ENCODE measurements at regions not wholly inside any gene's neighbourhood (a gene's known extent, or its start where the extent isn't known, plus 50 kb on each side); places are given as distances from the start of the nearest gene placed in this dataset.

DNA sequence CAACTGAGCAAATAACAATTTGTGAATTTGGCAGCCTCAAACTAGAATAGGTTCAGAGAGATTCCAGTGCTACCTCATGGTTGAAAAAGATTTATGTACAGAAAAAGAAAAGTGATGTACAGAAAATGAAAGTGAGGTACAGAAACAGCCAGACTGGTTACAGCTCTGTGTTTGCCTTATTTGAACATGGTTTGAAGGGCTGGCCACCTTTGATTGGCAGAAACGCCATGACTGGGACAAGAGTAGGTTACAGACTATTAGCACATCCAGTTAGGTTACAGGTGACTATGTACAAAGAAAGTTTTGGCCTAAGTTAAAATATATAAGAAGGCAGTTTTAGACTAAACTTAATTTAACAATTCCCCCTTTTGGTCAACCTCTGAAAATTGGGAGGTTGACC lies 309.4 kb downstream of the BTG1 start:
- no peak for DNase-seq

DNA sequence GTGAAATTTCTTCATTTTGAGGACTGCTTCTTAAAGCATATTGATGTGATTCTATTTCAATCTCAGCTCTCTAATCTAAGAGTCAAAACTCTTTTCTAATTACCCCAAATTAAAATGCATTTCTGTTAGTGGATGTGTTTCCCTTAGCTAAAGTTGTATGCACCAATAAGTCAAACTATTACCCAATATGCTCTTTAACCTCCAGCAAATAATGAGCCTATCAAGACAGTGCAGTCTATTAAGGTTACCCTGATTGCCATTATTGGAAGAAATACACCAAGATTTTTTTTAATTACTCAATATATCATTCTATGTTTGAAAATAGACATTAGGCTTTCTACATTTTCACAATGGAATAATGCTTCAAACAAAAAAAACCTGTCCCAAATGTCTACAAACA lies 310.0 kb downstream of the BTG1 start:
- no peak for DNase-seq

DNA sequence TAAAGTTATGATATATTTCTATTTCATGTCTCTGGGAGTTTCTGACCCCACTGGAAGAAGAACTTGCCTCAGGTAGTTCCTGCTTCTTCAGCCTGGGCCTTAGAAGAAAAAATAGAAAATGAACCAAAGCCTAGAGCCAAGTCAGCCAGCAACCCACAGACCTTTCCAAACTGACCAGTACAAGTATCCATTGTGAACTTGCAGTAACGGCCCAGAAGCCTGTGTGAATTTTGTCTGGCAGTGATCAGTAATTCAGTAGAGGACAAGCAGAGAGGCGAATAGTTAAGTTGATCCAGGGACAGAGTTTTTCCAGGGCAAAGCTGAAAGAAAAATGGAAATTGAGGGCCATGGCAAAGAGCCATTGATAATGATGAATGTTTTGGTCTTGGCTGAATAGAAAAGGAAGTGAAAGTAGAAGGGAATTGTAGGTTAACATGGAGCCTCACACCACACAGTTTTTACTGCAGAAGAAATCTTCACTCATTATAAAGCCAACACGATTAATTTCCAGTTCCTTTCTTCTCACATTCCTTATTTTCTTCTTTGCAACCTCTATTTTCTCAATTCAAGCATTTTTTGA lies 311.8 kb downstream of the BTG1 start:
- DNase-seq, result no peak

DNA sequence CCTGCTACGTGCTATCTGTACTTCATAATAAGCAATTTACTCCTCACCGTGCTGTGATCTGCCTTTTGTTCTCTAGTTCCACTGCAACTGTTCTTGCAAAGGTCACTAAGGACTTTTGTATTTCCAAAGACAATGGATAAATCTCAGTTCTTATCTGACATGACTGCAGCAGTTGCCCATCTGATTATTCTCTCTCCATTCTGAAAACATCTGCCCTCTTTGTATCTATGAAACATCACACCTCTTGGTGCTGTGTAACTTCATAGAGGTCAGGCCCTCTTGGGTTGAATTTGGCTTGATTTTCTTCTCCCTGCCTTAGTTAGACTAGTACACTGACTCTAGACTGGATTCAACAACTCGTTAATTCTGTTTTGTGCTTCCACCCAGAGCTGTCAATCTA lies 319.6 kb downstream of the BTG1 start:
- DNase-seq, result no peak

DNA sequence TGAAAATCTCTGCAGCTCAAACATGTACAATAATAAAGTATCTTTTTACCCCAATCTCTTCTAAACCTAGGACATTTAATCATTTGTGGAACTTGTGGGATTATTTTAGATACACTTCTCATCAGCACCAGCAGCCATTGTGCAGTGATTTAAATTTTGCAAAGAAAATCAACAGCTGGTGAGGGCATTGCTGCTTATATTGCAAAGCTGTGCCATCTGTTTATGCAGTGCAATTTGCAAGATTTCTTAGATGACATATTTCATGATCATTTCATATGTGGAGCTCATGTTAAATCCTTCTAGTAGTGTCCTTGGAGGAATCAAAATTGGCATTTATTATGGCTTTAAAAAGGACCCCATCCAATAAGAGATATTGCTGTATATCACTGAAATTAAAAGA lies 320.7 kb downstream of the BTG1 start:
- DNase-seq, result no peak

DNA sequence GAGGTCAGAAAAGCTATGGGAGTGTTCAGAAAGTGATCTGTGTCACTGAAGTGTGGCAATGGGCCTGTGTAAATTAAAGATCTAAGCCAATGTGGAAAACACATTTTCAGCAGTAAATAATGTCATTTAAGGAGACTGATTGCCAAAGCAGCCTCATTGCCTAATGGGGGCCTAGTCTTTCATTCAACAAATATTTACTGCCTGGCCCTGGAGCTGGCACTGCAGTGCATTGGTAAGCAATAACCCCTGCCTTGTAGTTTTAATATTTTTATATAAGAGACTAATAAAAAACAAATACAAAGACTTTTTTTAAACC lies 326.6 kb downstream of the BTG1 start:
- no peak for DNase-seq

DNA sequence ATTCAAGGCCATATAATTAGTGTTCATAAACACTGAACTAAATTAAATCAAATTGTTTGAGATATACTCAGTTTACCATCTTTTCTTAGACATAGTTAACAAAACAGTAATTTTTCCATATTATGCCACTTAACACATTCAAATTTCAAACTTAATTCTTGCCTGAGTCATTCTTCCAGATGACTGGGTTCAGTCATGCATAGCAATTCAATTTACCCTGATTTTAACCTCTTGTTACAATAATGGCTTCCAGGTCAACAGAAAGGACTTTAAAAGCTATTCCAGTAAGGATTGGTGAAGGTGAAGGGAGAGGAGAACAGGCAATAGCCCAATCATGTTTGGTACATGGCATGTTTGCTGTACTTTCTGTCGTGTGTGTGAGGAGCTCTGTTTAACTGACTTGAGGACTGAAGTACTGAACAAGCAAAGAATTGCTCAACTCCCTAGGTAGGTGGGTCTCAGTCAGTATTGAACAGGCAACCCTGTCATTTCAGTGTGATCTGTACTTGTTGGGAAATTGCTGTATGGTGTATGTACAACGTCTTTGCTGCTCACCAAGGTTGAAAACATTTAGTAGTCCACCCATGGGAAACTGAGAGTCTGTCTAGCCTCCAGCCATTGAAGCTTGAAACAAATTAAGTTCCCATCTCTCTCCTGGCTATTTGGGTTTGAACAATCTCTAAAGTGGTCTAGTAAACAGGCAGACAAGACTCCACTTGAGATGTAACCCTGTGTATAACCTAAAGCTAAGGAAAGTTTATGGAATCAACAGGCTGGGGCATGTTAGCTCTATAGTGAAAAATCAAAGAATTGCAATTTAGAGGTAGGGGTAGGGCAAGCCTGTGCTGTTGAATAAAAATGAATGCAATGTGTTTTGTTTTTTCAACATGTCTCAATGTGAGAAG lies 327.2 kb downstream of the BTG1 start:
- peak; percentile 9 for DNase-seq

DNA sequence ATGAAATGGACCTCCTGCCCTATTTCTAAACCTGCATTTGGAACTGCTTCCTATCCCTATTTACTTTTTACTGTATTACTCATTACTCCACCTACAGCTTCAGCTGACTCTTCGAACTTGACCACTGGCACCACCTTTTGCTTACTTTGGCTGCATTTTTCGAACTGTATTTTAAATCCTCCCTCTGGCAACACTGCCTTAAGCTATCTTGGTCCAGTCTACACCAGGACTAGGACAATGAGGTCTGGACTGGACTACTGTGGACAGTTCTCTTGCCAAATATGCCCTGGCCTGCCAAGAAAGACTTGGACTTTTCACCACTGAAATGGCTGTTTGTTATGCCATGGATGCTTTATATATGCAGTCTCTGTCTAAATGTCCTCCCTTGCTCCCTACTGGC lies 328.1 kb downstream of the BTG1 start:
- no peak for DNase-seq

DNA sequence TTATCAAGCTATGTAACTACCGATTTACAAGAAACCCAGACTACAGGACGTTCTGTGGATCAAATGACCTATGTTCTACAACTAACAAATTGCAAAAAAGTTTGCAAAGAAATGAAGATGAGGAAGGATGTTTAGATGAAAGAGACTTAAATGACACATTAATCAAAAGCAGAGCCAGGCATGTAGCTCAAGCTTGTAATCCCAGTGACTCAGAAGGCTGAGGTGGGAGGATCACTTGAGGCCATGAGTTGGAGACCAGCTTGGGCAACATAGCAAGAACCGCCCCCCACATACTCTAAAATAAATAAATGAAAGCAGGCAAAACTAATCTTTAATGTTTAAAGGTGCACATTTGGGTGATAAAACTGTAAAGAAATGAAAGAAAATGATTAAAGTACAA lies 331.9 kb downstream of the BTG1 start:
- DNase-seq, result peak; percentile 52

DNA sequence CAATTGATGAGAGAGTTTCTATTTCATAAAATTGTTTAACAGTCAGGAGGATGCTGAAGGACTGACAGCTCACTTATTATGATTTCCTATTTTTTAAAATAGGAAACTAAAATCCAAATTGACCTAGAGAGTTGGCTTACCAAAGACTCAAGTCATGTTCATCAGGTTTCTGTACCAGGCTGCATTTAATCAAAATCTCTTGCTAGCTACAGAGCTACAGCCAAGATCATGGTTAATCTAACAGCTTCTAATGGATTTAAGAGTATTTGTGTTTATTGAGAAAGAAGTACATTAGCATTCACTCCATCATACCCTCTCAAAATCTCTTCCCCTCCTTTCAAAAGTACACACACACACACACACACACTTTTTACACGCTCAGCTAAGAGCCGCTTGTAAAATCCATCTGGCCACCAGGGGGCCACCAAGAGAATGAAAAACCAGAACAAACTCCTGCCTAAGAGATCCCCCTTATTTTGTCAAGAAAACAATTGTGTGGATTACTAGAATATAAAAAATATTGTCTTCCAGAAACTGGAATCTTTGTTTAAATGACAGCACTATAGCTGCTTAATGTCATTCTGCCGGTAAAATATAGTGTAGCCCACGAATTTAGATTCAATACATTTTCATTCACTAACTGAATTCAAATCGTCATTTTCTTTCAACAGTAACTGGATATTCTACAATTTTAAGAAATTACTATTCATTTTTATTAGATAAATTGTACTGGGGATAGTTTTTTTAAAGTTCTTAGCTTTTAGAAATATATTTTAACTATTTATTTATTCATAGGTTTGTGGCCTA lies 334.0 kb downstream of the BTG1 start:
- DNase-seq, result peak; percentile 67

DNA sequence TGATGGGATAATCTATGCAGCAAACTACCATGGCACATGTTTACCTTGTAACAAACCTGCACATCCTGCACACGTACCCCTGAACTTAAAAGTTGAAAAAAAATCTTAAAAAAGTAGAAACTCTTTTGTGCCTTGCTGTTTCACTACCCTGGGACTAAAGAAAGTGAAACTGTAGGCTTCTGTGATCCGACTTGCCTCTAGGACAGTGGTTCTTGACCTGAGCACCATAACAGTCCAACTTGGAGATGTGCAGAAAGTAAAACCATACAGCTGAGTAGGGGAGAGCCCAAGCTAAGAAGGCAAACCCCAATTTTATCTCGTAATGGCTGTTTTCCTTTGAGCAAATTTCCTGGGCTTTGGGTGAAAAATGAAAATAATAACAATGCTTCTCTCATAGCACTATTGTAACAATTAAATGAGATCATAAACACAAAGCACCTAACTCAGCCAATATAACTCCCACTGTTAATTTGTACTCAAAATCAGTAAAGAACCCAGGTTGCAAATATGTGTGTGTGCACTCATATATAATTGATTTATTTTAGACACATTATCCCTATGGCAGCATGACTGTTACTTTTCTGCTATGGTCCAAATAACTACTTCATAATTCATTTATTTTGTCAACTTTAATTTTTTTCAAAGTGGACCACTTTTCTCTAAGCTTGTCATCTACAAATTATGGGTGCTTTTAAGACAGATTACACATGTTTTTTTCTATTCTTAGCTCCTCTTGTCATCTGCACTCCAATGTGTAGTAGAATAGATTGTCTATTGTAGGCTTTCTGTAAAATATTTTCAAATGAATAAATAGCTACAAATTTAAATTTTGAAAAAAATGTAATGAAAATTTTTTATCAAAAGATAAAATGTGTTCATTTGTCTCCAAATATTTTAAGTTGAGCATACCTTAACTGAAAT lies 334.9 kb downstream of the BTG1 start:
- DNase-seq, result no peak

DNA sequence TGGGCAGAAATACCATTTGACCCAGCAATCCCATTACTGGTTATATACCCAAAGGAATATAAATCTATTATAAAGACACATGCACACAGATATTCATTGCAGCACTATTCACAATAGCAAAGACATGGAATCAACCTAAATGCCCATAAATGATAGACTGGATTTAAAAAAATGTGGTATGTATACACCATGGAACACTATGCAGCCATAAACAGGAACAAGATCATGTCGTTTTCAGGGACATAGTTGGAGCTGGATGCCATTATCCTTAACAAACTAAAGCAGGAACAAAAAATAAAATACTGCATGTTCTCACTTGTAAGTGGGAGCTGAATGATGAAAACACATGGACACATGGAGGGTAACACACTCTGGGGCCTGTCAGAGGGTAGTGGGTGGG lies 335.6 kb downstream of the BTG1 start:
- DNase-seq, result no peak

DNA sequence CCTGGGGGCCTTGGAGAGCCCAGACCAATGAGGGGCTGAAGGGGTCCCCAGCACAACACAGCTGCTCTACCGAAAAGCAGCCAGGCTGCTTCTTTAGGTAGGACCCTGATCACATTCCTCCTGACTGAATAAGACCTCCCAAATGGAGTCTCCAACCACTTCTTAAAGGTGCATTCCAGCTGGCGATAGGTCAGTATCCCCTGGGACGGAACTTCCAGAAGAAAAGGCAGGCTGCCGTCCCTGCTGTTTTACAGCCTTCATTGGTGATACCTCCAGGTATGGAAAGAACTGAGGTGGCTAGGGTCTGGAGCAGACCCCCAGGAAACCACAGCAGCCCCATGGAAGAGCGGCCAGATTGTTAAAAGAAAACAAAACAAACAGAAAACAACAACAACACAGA lies 340.6 kb downstream of the BTG1 start:
- no peak for DNase-seq

DNA sequence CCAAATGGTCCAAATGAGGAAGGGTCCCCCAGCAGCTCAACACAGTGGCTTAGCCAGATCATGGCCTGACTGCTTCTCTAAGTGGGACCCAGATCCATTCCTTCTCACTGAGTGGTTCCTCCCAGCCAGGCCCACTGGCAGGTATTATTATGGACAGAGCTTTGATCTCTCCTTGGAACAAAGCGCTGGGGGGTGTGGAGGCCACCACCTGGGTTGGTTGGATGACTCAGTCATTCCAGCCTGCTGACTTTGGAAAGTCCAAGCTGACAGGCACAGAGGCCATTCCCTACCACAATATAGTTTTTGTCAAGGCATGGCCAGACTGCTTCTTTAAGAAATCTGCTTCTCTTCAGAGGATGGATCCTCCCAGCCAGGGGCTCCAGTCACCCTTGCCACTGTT lies 341.1 kb downstream of the BTG1 start:
- DNase-seq, result no peak

DNA sequence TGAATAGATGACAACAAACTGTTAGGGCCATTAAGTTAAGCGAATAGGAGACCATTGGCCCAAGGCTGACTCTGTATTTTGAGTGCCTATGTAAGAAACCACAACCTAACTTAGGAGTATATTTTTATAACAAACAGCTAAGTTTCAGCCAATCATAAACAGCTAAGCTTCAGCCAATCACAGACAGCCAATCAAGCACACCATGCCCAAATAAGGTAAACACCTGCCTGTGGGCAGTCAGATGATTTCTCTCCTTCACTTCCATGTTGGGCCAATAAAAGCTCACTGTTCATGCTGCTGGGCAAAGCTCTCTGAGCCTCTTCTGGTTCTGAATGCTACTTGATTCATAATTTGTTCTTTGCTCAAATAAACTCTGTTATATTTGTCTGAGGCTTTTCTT lies 344.6 kb downstream of the BTG1 start:
- DNase-seq, result no peak

DNA sequence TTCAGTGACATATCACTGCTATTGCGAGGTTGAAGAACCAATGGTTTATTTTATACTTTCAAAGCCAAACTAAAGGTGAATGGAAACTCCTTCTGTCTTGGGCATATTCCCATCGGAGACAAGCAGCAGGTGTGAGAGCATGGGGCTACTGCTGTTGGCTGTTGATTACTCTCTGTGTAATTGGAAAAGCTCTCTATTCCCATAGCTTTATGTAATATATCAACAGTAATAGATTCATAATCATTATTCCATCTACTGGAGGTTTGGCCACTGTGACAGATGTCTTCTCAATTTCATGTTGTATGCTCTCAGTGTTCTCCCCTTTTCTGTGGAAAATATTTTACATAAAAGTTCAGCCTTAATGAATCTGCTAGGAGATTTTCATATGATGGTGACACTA lies 352.0 kb downstream of the BTG1 start:
- no peak for DNase-seq

DNA sequence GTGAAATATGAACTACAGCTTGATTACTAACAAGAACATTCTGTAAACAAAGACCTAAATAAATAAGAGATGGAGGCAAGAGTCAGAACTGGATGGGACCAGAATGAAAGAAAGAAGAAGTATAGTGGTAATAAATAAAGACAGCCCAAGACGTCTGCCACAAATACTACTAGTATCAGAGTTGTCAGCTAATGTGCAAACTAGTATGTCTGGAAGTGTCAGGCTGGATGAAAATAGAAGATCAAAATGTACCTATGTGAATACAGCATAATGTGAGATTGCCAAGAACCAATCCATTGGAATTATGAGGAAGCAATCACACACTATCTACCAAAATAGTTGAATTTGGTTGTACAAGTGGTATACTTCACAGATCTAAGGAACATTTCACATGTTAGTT lies 353.0 kb downstream of the BTG1 start:
- no peak for DNase-seq

DNA sequence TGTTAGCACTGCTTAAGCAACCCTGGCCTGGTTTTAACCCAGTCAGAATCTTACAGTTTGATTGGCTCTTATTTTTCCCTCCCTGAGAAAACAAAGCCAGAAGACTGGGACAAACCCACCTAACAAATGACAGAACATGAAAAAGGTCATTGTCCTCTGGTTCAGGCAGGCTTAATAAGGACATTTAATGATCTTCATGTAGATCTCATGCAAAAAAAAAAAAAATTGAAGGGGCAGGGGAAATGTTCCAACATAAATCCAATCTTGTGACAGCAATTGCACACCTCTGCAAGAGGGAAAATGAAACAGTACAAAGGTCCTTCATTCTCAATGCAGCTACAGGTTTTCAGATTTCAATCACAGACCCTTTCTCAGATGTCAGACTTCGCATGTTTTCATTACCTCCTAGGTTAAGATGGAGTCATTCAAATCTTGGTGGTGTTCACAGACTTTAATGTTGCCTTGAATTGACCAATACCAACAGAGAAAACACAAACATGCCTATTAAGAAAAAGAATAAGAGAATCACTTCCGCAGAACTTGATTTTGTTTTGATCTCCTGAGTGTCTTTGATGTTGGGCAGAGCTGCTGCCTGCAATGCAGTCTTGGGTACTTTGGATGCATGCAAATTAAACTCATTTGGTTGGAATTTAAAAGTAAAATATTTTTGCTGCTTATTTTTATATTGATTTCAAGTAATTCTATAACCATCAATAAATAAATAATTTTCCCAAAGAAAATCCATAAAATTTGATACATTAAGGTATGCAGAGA lies 359.0 kb downstream of the BTG1 start:
- DNase-seq, result no peak

DNA sequence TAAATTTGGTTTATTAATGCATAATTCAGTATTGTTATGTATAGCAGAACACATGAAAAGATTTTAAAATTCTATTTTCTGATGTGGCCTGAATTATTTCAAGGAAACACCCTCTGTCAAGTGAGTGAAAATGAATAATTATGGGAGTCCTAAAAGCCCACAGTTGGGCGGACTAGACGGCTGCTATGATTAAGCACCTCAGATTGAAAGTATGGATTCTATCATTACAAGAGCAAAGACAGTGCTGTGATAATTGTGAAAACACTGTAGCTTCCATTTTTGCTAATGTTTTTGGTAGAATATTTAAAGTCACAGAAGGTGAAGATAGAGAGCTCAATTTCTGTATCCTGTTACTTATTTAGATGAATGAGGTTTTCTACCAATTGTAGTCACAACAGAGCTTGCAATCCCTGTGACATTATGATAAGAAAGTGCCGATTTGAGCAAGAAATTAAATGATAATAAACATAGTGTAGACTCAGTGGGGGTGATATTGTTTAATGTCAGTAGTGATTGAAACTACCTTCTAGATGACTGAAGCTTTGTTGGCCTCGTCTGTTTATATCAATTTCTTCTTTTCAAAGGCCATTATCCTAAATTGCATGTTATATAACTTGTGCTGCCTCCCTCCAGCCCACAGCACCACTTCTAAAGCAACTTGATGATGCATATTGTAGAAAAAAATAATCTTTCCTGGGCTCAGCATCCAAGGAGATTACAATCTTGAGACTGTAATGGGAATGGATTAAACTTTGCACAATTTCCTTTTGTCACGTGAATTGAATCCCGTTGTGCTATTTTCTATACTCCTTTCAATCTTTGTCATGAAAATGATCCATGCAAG lies 359.8 kb downstream of the BTG1 start:
- DNase-seq, result no peak

DNA sequence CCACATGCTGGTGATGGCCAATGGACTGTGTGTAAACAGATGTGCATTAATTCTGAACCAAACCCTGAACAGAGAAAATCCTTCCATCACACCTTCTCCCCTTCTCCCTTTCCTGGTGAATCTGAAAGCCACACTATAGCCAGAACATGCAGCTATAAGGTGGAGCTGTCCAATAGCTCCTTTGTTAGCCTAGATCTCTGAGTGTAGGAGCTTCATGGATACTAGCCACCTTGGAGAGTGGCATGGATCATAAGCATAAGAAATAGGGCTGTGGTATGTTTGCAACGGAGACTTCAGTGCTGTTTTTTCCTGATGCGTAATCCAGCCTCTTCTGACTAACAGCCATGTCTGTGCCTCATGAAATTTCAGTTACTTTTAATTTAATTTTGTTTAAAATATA lies 364.5 kb downstream of the BTG1 start:
- peak; percentile 47 for DNase-seq

DNA sequence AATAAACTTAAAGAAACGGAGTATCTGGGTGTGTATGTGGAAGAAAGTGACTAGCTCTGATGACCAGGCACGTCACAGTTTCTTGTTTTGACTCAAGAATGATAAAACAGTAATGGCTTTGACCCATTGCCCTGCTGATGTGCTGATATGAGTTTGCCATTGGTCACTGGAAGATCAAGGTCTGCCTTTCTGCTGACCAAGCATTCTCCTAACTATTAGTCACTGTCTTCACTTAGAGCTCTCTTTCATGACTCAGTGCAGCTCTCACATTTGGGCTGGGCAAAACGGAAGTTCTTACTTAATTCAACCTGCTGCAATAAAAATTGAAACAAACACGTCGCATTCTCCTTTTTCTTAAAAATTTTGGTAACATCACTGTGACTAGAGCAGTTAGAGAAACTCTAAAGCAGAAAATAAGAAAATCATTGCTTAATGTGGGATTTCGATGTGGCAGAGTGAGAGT lies 366.7 kb downstream of the BTG1 start:
- DNase-seq, result peak; percentile 86

All from fibroblast of skin of right biceps (primary cell).